Karpas-422 (cell line): ENCODE measurements at regions not wholly inside any gene's neighbourhood (a gene's known extent, or its start where the extent isn't known, plus 50 kb on each side); places are given as distances from the start of the nearest gene placed in this dataset.
"Not testable (repeated sequence)": the region's sequence is repeated elsewhere in the genome, so short reads cannot be mapped to it uniquely, and the experiment has no call there.

ENCODE experiments used
- DNase-seq: peaks from one replicate; pipeline ENCODE4 v3.0.0-alpha.2; 2015
- H2AFZ ChIP-seq: fragments of 200-600 bp; sonication (generic); 2 replicates; pipeline ENCODE4 v1.6.1; 2014; ENCODE audit warnings: antibody characterized with exemption, low read length, mixed read lengths
- H3K27ac ChIP-seq: fragments of 200-600 bp; sonication (generic); 2 replicates; pipeline ENCODE4 v1.5.1; 2014; ENCODE audit warnings: mild to moderate bottlenecking, low read length, moderate library complexity
- H3K27me3 ChIP-seq: fragments of 200-600 bp; sonication (generic); 2 replicates; pipeline ENCODE4 v1.6.1; 2014; ENCODE audit warnings: low read length, mixed read lengths
- H3K36me3 ChIP-seq: fragments of 200-600 bp; sonication (generic); 2 replicates; pipeline ENCODE4 v1.6.1; 2014; ENCODE audit warnings: low read length, mixed read lengths; ENCODE audit not compliant: insufficient read depth
- H3K4me1 ChIP-seq: fragments of 200-600 bp; sonication (generic); 2 replicates; pipeline ENCODE4 v1.6.1; 2014; ENCODE audit warnings: mild to moderate bottlenecking, low read length, mixed read lengths
- H3K4me2 ChIP-seq: fragments of 200-600 bp; sonication (generic); 2 replicates; pipeline ENCODE4 v1.6.1; 2014; ENCODE audit warnings: low read length, low read depth, mild to moderate bottlenecking; ENCODE audit not compliant: poor library complexity, severe bottlenecking
- H3K4me3 ChIP-seq: fragments of 200-600 bp; sonication (generic); 2 replicates; pipeline ENCODE4 v1.5.1; 2014; ENCODE audit warnings: mild to moderate bottlenecking, antibody characterized with exemption, low read length, mixed read lengths
- H3K79me2 ChIP-seq: fragments of 200-600 bp; sonication (generic); 2 replicates; pipeline ENCODE4 v1.6.1; 2014; ENCODE audit warnings: mild to moderate bottlenecking, low read length, mixed read lengths
- H3K9ac ChIP-seq: fragments of 200-600 bp; sonication (generic); 2 replicates; pipeline ENCODE4 v1.6.0; 2014; ENCODE audit warnings: low read length
- H3K9me2 ChIP-seq: fragments of 200-600 bp; sonication (generic), shearing (Covaris generic); replicated peaks from 2 replicates; pipeline ENCODE4 v1.6.0; 2014; ENCODE audit warnings: mild to moderate bottlenecking, low read length, moderate library complexity; ENCODE audit not compliant: insufficient read depth
- H3K9me3 ChIP-seq: fragments of 300-700, 200-600 bp; sonication (generic); 2 replicates; pipeline ENCODE4 v1.6.1; 2014; ENCODE audit warnings: low read length, mixed read lengths
- H4K20me1 ChIP-seq: fragments of 200-600 bp; sonication (generic); 2 replicates; pipeline ENCODE4 v1.6.1; 2014; ENCODE audit warnings: mild to moderate bottlenecking, antibody characterized with exemption, low read length, low read depth; ENCODE audit not compliant: insufficient read depth

DNA sequence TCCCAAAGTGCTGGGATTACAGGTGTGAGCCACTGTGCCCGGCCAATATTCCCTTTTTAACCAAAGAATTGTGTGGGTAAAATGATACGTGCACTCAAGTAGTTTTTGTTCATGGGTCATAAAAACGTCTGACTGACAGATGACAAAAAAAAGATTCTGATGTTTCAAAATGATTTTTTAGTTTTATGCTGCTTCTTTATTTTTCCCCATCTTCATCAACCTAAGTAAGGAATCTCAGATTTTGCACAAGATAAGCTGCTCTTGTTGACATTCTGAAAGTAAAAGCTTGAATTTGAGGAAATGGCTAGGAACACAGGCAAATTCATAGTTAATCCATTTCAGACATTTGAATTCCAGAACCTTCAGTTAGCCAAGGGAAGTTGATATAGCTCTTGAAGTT, 526.1 kb upstream of the NRP1 start:
- H3K4me1 ChIP-seq: no peaks in the 10 kb centered on the region
- no peaks in the 10 kb centered on the region for H3K36me3 ChIP-seq
- H3K4me3 ChIP-seq: no peak overlapping the region
- no peaks in the 10 kb centered on the region for H4K20me1 ChIP-seq
- no peak overlapping the region for H2AFZ ChIP-seq
- no peak for DNase-seq
- H3K27me3 ChIP-seq: no peaks in the 10 kb centered on the region
- H3K9me3 ChIP-seq: peaks cover 5% of the 10 kb centered on the region
- H3K9ac ChIP-seq: no peak overlapping the region
- H3K4me2 ChIP-seq: no peak overlapping the region
- no peaks in the 10 kb centered on the region for H3K9me2 ChIP-seq
- no peaks in the 10 kb centered on the region for H3K79me2 ChIP-seq
- H3K27ac ChIP-seq: no peak overlapping the region

DNA sequence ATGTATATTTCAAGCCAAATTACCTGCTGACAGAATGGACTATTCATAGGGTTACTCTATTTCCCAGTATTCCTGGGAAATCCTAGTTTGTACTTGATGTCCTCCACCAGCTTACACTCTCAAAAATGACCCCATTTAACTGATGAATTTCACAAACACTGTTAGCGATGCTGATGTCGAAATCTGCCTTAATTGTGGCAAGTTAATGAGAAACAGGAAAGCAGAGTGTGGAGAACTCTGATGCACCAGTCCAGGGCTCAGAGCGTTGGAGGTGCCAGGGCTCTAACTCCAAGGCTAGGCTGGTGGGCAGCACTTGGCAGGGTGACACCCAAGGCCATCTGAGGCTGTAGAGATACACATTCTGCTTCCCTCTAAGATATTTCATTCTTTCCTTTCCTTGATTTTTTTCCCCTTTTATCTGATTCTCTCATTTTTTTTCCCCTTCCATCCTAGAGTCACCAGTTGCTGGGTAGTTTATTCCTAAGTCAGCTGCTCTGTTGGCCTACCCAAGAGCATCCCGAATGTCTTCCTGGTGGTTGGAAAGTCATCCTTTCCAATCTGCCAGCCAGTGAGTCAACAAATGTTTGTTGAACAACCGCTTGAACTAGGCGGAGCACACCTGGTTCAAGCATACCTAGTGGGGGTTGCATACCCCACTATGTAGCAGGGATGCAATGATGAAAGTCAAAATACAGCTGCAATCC, 525.0 kb upstream of the NRP1 start:
- DNase-seq: no peak
- H3K9me2 ChIP-seq: no peaks in the 10 kb centered on the region
- H3K27me3 ChIP-seq: no peaks in the 10 kb centered on the region
- H3K79me2 ChIP-seq: no peaks in the 10 kb centered on the region
- H3K4me1 ChIP-seq: no peaks in the 10 kb centered on the region
- peaks cover 4% of the 10 kb centered on the region; the same call in 1 of the 2 replicates for H3K9me3 ChIP-seq
- no peak overlapping the region for H3K9ac ChIP-seq
- H4K20me1 ChIP-seq: no peaks in the 10 kb centered on the region
- no peak overlapping the region for H2AFZ ChIP-seq
- H3K4me2 ChIP-seq: no peak overlapping the region
- H3K4me3 ChIP-seq: no peak overlapping the region
- H3K36me3 ChIP-seq: no peaks in the 10 kb centered on the region
- no peak overlapping the region for H3K27ac ChIP-seq

DNA sequence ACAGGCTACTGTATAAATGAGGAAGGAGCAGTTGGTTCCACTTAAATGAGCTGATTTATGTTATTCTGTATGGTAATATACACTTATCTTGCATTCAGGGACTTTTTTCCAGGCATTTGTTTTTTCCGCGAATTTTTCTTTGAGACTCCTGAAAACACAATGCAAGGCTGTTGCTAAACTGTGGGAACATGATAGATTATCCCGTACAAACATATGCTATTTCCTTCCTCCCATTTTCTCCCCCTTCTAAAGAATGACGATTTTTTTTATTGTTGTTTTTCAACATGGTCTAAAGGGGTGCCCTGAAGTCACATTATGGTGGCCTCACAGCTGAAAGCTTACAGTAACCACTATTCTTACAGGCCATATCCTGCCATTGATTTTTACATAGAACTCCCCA, 523.9 kb upstream of the NRP1 start:
- Histone ChIP-seq H3K4me1 (no peaks in the 10 kb centered on the region), H3K9me3 (peaks cover 4% of the 10 kb centered on the region; the same call in 1 of the 2 replicates), H2AFZ (no peak overlapping the region), H3K36me3 (no peaks in the 10 kb centered on the region), H3K27me3 (no peaks in the 10 kb centered on the region), H3K4me3 (no peak overlapping the region), H4K20me1 (no peaks in the 10 kb centered on the region), H3K79me2 (no peaks in the 10 kb centered on the region), H3K27ac (no peak overlapping the region), H3K9me2 (no peaks in the 10 kb centered on the region), H3K4me2 (no peak overlapping the region), H3K9ac (no peak overlapping the region)
- no peak for DNase-seq

DNA sequence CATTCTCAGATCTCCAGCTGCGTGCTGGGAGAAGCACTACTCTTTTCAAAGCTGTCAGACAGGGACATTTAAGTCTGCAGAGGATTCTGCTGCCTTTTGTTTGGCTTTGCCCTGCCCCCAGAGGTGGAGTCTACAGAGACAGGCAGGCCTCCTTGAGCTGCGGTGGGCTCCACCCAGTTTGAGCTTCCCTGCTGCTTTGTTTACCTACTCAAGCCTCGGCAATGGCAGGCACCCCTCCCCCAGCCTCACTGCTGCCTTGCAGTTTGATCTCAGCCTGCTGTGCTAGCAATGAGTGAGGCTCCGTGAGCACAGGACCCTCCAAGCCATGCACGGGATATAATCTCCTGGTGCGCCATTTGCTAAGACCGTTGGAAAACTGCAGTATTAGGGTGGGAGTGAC, 518.8 kb upstream of the NRP1 start:
- H3K4me3 ChIP-seq, H3K79me2 ChIP-seq, H3K27me3 ChIP-seq, DNase-seq, H3K9me3 ChIP-seq, H3K9ac ChIP-seq, H3K9me2 ChIP-seq, H4K20me1 ChIP-seq, H3K27ac ChIP-seq, H3K36me3 ChIP-seq, H2AFZ ChIP-seq, H3K4me2 ChIP-seq, H3K4me1 ChIP-seq: not testable (repeated sequence)

DNA sequence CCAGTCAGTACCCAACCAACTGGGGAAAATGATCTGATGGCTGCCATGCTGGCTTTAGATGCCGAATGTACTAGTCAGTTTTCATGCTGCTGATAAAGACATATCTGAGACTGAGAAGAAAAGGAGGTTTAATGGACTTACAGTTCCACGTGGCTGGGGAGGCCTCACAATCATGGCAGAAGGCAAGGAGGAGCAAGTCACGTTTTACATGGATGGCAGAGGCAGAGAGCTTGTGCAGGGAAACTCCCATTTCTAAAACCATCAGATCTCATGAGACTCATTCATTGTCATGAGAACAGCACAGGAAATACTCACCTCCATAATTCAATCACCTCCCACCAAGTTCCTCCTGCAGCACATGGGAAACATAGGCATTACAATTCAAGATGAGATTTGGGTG, 508.9 kb upstream of the NRP1 start:
- Histone ChIP-seq H4K20me1 (no peaks in the 10 kb centered on the region), H3K4me1 (no peaks in the 10 kb centered on the region), H3K27ac (no peak overlapping the region), H2AFZ (no peak overlapping the region), H3K79me2 (no peaks in the 10 kb centered on the region), H3K4me2 (no peak overlapping the region), H3K9me3 (peaks cover 15% of the 10 kb centered on the region), H3K9me2 (no peaks in the 10 kb centered on the region), H3K4me3 (no peak overlapping the region), H3K36me3 (no peaks in the 10 kb centered on the region), H3K9ac (no peak overlapping the region), H3K27me3 (no peaks in the 10 kb centered on the region)
- no peak for DNase-seq

DNA sequence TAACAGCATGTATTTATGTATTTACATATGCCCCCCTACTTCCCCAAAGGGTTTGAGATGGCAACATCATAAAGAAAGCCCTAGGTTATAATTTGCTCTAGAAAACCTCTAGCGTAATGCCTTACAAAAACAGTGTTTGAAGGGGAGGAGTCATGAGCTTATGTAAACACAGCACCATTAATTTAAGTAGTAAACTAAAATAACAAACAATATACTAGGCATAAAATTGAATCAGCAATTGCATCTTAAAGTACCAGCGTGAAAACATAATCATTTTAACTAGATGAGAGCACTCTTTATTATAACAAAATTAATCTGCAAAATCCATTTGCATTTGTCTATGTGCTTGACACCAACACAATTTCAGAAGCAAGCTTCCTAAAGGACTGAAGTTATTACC, 507.2 kb upstream of the NRP1 start:
- no peak overlapping the region for H3K9ac ChIP-seq
- H3K79me2 ChIP-seq: no peaks in the 10 kb centered on the region
- no peaks in the 10 kb centered on the region for H3K36me3 ChIP-seq
- no peak overlapping the region for H3K27ac ChIP-seq
- H3K27me3 ChIP-seq: no peaks in the 10 kb centered on the region
- H3K4me2 ChIP-seq: no peak overlapping the region
- no peaks in the 10 kb centered on the region for H4K20me1 ChIP-seq
- H3K4me1 ChIP-seq: no peaks in the 10 kb centered on the region
- H3K4me3 ChIP-seq: no peak overlapping the region
- H3K9me2 ChIP-seq: no peaks in the 10 kb centered on the region
- DNase-seq: no peak
- H3K9me3 ChIP-seq: peaks cover 15% of the 10 kb centered on the region
- H2AFZ ChIP-seq: no peak overlapping the region

DNA sequence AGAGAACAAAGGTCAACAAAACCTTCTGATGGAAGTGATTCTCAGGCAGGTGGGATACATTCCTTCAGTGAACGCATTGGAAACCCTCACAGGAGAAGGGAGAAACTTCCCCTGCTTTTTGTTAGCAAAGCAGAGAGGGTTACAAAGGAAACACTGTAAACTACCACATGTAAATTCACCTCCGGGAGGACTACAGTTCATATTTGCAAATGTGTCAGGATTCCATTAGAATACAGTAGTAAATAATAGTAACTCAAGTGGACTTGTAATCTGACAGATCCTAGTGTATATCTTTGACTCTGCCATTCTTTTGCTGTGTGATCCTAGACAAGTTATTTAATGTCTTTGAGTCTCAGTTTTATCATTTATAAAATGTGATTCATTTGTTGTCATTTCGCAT, 504.3 kb upstream of the NRP1 start:
- Histone ChIP-seq H3K9me3 (peaks cover 10% of the 10 kb centered on the region), H3K9ac (no peak overlapping the region), H3K9me2 (no peaks in the 10 kb centered on the region), H3K27ac (no peak overlapping the region), H3K4me1 (no peaks in the 10 kb centered on the region), H3K4me2 (no peak overlapping the region), H2AFZ (no peak overlapping the region), H3K4me3 (no peak overlapping the region), H3K79me2 (no peaks in the 10 kb centered on the region), H4K20me1 (no peaks in the 10 kb centered on the region), H3K36me3 (no peaks in the 10 kb centered on the region), H3K27me3 (no peaks in the 10 kb centered on the region)
- DNase-seq: no peak

DNA sequence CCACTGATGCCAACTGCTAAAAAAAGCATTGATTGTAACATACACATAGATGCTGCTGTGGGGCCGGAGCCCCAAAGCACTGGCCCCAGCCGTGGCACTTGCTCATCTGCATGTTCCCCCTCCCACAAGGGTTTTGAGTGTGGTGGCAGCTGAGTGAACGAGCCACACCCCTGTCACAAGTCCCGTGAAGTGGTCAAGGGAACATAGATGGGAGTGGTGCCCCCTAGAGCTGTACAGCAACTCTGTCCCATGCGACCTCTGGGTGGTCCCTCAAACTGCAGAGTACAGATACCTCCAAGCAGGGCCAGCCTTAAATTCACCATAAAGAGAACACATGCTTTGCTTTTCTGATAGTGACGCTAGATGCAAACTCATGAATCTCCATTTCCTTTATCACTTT, 503.3 kb upstream of the NRP1 start:
- Histone ChIP-seq H3K79me2 (no peaks in the 10 kb centered on the region), H3K27me3 (no peaks in the 10 kb centered on the region), H3K9me3 (peaks cover 10% of the 10 kb centered on the region), H3K9me2 (no peaks in the 10 kb centered on the region), H3K4me3 (no peak overlapping the region), H3K4me2 (no peak overlapping the region), H3K9ac (no peak overlapping the region), H3K36me3 (no peaks in the 10 kb centered on the region), H3K4me1 (no peaks in the 10 kb centered on the region), H3K27ac (no peak overlapping the region), H4K20me1 (no peaks in the 10 kb centered on the region), H2AFZ (no peak overlapping the region)
- DNase-seq: no peak

DNA sequence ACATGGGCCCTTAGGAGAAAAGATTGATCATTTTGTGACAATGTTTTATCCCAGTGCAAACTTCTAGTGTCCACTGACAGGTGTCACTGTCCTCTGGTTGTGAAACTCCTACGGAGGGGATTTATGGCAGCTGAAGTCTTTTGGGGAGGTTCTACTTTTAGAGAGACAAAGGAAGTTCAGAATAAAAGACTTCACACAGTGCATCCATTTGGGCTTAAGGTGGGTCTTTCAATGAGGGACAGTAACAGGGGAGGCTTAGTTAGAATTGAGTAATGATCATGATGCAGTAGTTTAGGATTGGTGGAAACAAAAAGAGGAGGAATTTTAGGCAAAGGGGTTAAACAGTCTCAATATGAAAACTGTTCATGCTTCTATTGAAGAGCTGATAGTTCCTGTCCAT, 501.1 kb upstream of the NRP1 start:
- DNase-seq: no peak
- Histone ChIP-seq H2AFZ (no peak overlapping the region), H3K4me2 (no peak overlapping the region), H3K9ac (no peak overlapping the region), H4K20me1 (no peaks in the 10 kb centered on the region), H3K9me2 (no peaks in the 10 kb centered on the region), H3K36me3 (no peaks in the 10 kb centered on the region), H3K27ac (no peak overlapping the region), H3K9me3 (no peaks in the 10 kb centered on the region), H3K4me1 (no peaks in the 10 kb centered on the region), H3K27me3 (no peaks in the 10 kb centered on the region), H3K79me2 (no peaks in the 10 kb centered on the region), H3K4me3 (no peak overlapping the region)
